Transverse colon (tissue), 4 donors: ENCODE measurements at regions not wholly inside any gene's neighbourhood (a gene's known extent, or its start where the extent isn't known, plus 50 kb on each side); places are given as distances from the start of the nearest gene placed in this dataset.

Experiments
- CTCF ChIP-seq, 5 experiments: fragments of 200-600 bp in 3 of 5; fragments of 450-650 bp in 2 of 5; sonication (generic) in 3 of 5; IDR thresholded peaks; 1 replicate in 2 of 5; 2 replicates in 3 of 5; pipeline ENCODE4 v1.5.1; 2016 to 2017; ENCODE audit warnings: antibody characterized with exemption in 5 of 5, inconsistent platforms in 3 of 5, mild to moderate bottlenecking in 2 of 5, moderate library complexity in 1 of 5
- EP300 ChIP-seq: sonication (generic); formaldehyde crosslinking; IDR thresholded peaks from one replicate; pipeline ENCODE4 v1.6.1; 2017; ENCODE audit warnings: antibody characterized with exemption, low read depth
- POLR2A ChIP-seq: fragments of 450-650 bp; IDR thresholded peaks from one replicate; pipeline ENCODE4 v1.6.1; 2016; ENCODE audit warnings: antibody characterized with exemption, mild to moderate bottlenecking, moderate library complexity
- POLR2AphosphoS5 ChIP-seq, 3 donors: sonication (generic); formaldehyde crosslinking; IDR thresholded peaks; one replicate each; pipeline ENCODE4 v1.6.1; 2016; ENCODE audit warnings: antibody characterized with exemption in 3 of 3

- TF ChIP-seq CTCF (IDR thresholded peaks at IDR 0.05) (no peak), POLR2A (no peak), POLR2AphosphoS5 (IDR thresholded peaks at IDR 0.05) (no peak), EP300 (no peak)
Measured at GRCh38 chr11:133593036-133593435, 60.7 kb upstream of the OPCML start.
